ENCODE measurements at regions not wholly inside any gene's neighbourhood (a gene's known extent, or its start where the extent isn't known, plus 50 kb on each side); places are given as distances from the start of the nearest gene placed in this dataset.

DNA sequence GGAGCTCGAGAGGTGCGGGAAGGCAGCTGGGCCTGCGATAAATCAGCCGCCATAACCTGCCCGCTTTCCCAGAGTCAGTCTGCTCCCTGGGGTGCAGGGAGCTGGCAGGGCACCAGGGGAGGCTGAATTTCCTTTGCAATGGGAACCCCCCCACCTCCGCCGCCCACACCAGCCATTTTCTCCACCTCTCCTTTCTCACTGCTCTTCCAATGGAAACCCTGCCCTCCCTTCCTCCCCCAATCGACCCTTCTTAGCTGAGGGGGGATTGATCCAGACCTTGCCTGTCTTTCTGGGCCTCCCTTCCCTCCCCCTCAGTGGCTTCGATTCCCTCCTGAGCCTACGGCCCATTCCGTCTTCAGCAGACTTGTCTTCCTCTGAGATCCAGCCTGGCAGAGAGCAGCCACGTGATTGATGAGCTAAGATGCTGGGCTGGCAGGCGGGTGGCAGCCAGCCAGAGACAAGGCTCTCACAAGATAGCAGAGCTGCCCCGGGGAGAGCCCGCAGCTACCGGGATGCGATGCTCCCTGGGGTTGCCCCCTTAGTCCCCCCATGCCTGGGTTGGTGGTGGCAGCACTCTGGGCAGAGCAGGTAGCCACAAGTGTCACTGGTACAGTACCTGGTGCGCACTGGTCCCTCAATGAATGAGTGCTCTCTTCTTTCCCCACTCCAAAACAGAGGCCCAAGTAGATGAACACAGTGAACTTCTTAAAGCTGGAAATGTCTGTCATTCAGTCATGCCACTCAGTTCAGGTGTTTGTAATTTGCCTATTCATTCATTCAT lies 53.7 kb upstream of the FABP6 start:
- DNase-seq (ENCODE audit: low read depth), result no peak
- no peak overlapping the region for H3K4me3 ChIP-seq (ENCODE audit: low read depth, low read length)
- no peak for TF ChIP-seq CTCF (IDR thresholded peaks at IDR 0.05; ENCODE audit: insufficient read depth, low read length)

- DNase-seq (ENCODE audit: low read depth), result peak; percentile 45
- H3K4me3 ChIP-seq (ENCODE audit: low read depth, low read length), result no peak overlapping the region
- no peak for TF ChIP-seq CTCF (IDR thresholded peaks at IDR 0.05; ENCODE audit: insufficient read depth, low read length)
Measured at GRCh38 chr5:160174780-160175437, 54.4 kb upstream of the FABP6 start.

DNA sequence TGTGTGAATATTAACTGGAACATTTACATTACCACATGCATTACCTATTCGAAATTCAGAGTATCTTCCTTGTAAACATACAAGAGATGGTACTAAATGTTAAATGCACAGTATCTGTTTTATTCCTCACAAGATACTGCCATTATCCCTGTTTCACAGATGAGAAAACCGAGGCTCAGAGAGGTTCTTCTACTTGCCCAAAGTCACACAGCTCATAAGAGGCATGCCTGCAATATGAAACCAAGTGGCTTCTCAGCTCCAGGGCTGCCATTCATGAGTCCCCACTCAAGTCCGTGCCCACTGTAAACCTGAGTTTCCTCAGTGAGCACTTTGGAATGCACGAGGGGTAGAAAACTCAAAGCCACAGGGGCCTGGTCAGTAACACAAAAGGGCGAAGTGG lies 55.0 kb upstream of the FABP6 start:
- no peak for TF ChIP-seq CTCF (IDR thresholded peaks at IDR 0.05; ENCODE audit: insufficient read depth, low read length)
- no peak for DNase-seq (ENCODE audit: low read depth)

DNA sequence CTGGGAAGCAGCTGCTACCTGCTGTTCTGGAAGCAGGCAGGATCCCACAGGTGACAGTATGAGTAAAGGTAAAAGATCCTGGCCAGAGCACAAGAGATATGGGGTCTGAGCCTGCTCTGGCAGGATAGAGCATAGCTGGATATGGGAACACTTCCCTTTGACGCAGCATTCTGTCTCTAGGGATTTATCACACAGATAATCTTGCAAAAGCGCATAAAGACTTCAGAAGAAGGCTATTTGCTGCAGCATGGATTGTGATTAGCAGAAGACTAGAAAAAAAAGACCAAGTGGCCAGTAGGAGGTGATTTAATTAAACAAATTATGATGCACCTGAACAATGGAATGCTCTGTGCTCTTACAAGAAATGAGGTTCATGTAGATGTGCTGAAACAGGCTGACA lies 52.4 kb upstream of the PWWP2A start:
- DNase-seq (ENCODE audit: low read depth), result peak; percentile 70

More for the DNA sequence above, 55.0 kb upstream of the FABP6 start:
- H3K4me3 ChIP-seq (ENCODE audit: low read depth, low read length), result no peak overlapping the region

GRCh38 chr5:160169326-160169725 lies 50.1 kb upstream of the PWWP2A start:
- H3K4me3 ChIP-seq (ENCODE audit: low read depth, low read length), result no peak overlapping the region
- no peak for TF ChIP-seq CTCF (IDR thresholded peaks at IDR 0.05; ENCODE audit: insufficient read depth, low read length)
- peak; percentile 94 for DNase-seq (ENCODE audit: low read depth)

More for the DNA sequence above, 52.4 kb upstream of the PWWP2A start:
- H3K4me3 ChIP-seq (ENCODE audit: low read depth, low read length), result no peak overlapping the region
- no peak for TF ChIP-seq CTCF (IDR thresholded peaks at IDR 0.05; ENCODE audit: insufficient read depth, low read length)

Data from fibroblast of the aortic adventitia (primary cell).